Gastrocnemius medialis (tissue), 4 donors: ENCODE measurements at regions not wholly inside any gene's neighbourhood (a gene's known extent, or its start where the extent isn't known, plus 50 kb on each side); places are given as distances from the start of the nearest gene placed in this dataset.

Experiments used
- POLR2A ChIP-seq, 2 donors: fragments of 450-650 bp; IDR thresholded peaks; one replicate each; pipeline ENCODE4 v1.6.1; 2017; ENCODE audit warnings: antibody characterized with exemption in 2 of 2, mild to moderate bottlenecking in 2 of 2, moderate library complexity in 2 of 2
- TF ChIP-seq, protein P1 (sequence below), 5 experiments: fragments of 450-650 bp in 3 of 5; fragments of 200-600 bp in 2 of 5; sonication (generic) in 2 of 5; IDR thresholded peaks in 4 of 5; conservative IDR thresholded peaks in 1 of 5; 1 replicate in 4 of 5; 2 replicates in 1 of 5; pipeline ENCODE4 v1.5.1; 2016 to 2019; ENCODE audit warnings: antibody characterized with exemption in 5 of 5, mild to moderate bottlenecking in 3 of 5, moderate library complexity in 3 of 5

DNA sequence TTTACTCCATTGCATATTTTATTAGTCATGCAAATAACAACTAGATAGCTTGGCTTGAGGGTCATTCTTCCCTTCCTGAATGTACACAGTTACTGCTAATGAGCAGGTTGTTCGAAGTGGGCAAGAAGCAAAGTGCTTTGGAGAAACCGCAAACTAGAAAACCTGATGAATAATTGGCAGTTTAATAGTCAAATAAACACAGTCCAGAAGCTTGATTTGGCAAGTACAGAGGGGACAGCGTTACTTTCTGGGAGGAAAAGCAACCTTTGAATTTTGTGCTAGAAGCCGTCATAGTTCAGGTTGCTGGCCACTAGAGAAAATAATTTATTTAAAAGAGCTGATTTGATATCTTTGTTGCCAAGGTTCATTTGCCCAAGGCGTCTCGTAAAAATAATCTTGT, 94.9 kb downstream of the MFSD1 start:
- TF ChIP-seq, protein P1, sequence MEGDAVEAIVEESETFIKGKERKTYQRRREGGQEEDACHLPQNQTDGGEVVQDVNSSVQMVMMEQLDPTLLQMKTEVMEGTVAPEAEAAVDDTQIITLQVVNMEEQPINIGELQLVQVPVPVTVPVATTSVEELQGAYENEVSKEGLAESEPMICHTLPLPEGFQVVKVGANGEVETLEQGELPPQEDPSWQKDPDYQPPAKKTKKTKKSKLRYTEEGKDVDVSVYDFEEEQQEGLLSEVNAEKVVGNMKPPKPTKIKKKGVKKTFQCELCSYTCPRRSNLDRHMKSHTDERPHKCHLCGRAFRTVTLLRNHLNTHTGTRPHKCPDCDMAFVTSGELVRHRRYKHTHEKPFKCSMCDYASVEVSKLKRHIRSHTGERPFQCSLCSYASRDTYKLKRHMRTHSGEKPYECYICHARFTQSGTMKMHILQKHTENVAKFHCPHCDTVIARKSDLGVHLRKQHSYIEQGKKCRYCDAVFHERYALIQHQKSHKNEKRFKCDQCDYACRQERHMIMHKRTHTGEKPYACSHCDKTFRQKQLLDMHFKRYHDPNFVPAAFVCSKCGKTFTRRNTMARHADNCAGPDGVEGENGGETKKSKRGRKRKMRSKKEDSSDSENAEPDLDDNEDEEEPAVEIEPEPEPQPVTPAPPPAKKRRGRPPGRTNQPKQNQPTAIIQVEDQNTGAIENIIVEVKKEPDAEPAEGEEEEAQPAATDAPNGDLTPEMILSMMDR (IDR thresholded peaks at IDR 0.05 in 4 of 5, conservative IDR thresholded peaks at IDR 0.05 in 1 of 5): no peak
- no peak for TF ChIP-seq POLR2A (IDR thresholded peaks at IDR 0.05)
